GM19467 (cell line): ENCODE measurements at regions not wholly inside any gene's neighbourhood (a gene's known extent, or its start where the extent isn't known, plus 50 kb on each side); places are given as distances from the start of the nearest gene placed in this dataset.
"Not testable (repeated sequence)": the region's sequence is repeated elsewhere in the genome, so short reads cannot be mapped to it uniquely, and the experiment has no call there.

Experiments used
- ATAC-seq: cut with Tn5 transposase; IDR thresholded peaks from one replicate; pipeline ENCODE4 v1.9.1; 2021; ENCODE audit warnings: mild to moderate bottlenecking, moderate library complexity; ENCODE audit not compliant: unreplicated experiment

DNA sequence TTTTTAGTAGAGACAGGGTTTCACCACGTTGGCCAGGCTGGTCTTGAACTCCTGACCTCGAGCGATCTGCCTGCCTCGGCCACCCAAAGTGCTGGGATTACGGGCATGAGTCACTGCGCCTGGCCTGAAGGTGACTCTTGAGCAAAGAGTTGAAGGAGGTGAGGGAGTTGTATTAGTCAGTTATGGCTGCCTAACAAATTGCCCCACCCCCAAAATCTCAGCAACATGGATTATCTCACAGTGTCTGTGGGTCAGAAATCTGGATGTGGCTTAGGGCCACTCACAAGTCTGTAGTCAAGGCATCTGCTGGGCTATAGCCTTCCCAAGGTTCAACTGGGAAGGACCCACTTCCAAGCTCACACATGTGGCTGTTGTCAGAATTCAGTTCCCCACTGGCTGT, 52.8 kb upstream of the ADGRE5 start:
- no peak for ATAC-seq

DNA sequence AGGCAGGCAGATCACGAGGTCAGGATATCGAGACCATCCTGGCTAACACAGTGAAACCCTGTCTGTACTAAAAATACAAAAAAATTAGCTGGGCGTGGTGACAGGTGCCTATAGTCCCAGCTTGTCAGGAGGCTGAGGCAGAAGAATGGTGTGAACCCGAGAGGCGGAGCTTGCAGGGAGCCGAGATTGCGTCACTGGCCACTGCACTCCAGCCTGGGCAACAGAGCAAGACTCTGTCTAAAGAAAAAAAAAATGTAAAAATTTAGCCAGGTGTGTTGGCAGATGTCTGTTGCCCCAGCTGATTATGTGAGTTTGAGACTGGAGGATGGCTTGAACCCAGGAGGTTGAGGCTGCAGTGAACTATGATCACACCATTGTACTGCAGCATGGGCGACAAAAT, 54.2 kb upstream of the ADGRE5 start:
- ATAC-seq = not testable (repeated sequence)

DNA sequence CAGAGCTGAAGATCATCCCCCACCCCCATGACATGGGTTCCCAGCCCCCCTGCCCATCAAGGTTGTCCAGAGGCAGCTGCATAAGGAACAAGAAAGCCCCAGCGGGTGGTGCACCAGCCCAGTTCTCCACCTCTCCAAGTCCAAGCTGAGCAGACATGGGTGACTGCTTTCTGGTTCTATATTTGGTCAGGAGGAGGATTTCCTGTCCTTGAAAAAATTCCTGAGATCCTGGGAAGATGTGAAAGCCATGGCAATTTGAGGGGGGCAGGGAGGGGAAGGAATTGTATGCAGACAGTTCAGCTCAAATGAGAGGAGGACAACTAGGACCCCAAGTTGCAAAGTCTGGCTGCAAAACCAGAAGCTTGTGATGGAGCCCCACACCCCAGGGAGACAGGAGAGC, 55.4 kb upstream of the ADGRE5 start:
- ATAC-seq = no peak

- no peak for ATAC-seq
Measured at GRCh38 chr19:14325134-14325533, 56.1 kb upstream of the ADGRE5 start.

- no peak for ATAC-seq
Measured at GRCh38 chr19:14322889-14323463, 58.3 kb upstream of the ADGRE5 start.

GRCh38 chr19:14320253-14320652, 61.0 kb upstream of the ADGRE5 start:
- ATAC-seq = no peak

DNA sequence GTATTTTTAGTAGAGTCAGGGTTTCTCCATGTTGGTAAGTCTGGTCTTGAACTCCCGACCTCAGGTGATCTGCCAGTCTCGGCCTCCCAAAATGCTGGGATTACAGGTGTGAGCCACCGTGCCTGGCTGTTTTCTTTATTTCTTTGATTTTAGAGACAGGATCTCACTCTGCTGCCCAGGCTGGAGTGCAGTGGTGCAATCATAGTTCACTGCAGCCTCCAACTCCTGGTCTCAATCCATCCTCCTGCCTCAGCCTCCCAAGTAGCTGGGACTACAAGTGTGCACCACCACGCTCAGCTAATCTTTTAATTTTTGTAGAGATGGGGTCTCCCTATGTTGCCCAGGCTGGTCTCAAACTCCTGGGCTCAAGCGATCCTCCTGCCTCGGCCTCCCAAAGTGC, 61.5 kb upstream of the ADGRE5 start:
- not testable (repeated sequence) for ATAC-seq

DNA sequence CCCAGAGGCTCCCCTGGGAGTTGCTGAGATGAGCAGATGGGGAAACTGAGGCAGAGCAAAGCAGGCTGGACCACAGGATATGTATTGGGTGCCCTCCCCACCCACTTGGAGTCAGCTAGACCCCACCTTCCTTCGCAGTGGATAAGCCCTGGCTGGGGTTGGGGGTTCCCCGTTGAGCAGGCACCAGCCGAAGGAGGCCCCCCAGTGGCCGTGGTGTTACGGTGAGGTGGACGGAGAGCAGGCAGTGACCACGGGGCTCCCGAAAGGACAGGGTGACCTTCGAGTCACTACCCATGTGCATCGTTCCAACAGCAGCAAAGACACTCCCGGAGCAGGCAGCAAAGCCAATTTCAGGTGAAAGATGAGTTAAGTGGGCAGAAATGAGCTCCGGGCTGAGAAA, 62.4 kb upstream of the ADGRE5 start:
- no peak for ATAC-seq

DNA sequence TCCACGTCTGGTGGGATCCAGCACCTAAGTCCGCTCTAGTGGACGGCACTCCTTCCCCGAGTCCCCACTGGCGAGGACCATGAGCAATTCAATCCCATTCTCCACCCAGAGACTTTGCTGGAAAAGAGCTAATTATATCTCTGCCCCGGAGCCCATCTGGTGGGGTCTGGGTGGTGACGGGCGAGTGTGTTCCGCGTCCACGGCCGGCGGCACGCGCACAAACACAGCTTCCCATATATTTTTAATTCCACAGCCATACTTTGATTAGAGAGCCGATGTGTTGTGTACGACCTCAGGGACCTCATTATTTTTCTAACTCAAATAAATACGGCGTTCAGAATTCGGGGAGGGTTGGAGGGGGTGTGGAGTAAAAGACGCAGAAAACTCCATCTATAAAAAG, 64.1 kb upstream of the ADGRE5 start:
- no peak for ATAC-seq

- no peak for ATAC-seq
Measured at GRCh38 chr19:14315433-14315832, 65.8 kb upstream of the ADGRE5 start.

DNA sequence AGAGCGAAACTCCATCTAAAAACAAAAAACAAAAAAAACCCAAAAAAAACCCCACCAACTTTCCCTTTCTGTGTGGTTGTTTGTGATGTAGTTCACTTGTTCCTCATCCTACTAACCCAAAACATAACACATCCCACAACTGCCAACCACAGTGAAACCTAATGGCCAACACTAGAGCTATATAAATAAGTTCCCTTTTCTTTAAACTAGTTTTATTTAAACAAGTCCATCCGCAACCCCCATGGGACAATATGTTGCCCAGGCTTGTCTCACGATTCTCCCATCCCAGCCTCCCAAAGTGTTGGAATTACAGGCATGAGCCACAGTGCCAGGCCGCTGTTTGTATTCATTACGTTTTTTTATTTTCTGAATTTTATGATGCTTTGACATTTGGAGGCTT, 71.2 kb upstream of the ADGRE5 start:
- ATAC-seq = no peak

DNA sequence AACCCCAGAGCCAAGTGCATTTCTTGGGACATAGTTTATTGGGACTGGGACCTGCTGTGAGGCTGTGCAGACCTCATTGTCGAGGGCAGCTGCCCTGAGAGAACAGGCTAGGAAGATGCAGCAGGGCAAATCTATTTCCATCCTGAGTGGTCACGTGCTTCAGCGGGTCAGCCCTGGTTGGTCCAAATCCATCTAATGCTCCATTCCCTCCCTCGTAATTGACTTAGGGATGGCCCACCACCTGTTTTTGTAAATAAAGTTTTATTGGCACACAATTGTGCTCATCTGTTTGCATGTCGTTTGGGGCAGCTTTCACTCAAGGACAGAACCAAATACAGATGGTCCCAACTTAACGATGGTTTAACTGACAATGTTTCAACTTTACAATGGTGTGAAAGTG, 75.5 kb upstream of the ADGRE5 start:
- no peak for ATAC-seq

- no peak for ATAC-seq
Measured at GRCh38 chr19:14301150-14301549, 80.1 kb upstream of the ADGRE5 start.

DNA sequence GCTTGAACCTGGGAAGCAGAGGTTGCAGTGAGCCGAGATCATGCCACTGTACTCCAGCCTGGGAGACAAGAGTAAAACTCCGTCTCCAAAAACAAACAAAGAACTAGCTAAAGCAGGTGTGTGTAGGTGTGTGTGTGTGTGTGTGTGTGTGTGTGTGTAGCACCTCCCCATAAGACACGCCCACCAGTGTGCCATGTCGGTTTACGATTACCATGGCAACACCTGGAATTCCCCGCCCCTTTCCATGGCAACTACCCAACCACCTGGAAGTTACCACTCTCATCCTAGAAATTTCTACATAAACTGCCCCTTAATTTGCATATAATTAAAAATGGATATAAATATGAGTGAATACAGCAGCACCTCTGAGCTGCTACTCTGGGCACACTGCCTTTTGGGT, 80.9 kb upstream of the ADGRE5 start:
- no peak for ATAC-seq

DNA sequence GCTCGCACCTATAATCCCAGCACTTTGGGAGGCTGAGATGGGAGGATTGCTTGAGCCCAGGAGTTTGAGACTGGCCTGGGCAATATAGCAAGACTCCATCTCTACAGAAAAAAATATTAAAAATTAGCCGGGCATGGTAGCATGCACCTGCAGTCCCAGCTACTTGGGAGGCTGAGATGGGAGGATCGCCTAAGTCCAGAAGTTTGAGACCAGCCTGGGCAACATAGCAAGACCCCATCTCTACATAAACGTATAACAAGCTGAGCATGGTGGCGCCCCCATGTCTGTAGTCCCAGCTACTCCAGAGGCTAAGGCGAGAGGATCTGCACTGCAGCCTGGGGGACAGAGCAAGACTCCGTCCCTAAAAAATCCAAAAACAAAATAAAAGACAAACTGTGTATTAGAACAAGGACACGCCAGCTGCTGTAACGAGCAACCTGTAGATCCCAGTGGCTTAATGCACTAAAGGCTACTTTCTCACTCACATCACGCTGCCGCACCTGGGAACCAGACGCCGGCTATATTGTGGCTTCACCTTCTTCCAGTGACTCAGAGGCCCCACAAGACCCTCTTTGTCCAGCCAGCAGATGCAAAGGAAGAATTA, 81.9 kb upstream of the ADGRE5 start:
- ATAC-seq = not testable (repeated sequence)

- not testable (repeated sequence) for ATAC-seq
Measured at GRCh38 chr19:14297883-14298576, 83.2 kb upstream of the ADGRE5 start.

DNA sequence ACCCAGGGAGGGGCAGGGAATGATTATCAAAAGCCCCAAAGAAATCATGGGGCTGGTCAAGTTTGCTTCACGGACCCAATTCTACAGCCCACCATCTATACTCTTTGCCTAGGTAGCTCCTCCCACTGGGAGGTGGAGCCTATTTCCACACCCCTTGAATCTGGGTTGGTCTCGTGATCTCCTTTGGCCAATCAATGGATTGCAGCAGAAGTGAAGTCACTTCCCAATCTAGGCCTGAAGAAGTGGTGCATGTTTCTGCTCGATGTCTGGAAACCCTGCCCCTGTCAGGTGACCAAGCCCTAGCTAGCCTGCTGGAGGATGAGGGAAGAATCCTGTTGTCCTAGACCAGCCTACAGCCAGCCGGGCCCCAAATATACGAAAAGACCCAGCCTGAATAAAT, 86.3 kb upstream of the ADGRE5 start:
- not testable (repeated sequence) for ATAC-seq

DNA sequence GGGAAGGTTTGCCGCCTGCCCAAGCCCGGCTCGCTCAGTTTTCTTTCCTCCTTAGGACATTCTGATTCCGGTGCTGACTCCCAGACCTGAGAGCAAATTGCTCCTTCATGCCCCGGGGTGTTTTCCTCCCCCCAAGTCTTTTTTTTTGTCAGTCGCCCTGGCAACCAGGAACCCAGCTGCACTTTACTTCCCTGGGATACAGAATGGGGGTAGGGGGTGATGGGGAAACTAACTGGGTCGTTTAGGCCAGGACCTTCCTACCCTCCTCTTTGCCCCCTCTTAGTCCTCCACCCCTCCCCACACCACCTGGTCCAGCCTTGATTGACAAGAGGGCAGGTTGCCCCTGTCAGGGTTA, 87.5 kb upstream of the ADGRE5 start:
- ATAC-seq = not testable (repeated sequence)

- not testable (repeated sequence) for ATAC-seq
Measured at GRCh38 chr19:14293101-14293815, 87.3 kb upstream of the ADGRL1 start.

- not testable (repeated sequence) for ATAC-seq
Measured at GRCh38 chr19:14289810-14290209, 83.8 kb upstream of the ADGRL1 start.

DNA sequence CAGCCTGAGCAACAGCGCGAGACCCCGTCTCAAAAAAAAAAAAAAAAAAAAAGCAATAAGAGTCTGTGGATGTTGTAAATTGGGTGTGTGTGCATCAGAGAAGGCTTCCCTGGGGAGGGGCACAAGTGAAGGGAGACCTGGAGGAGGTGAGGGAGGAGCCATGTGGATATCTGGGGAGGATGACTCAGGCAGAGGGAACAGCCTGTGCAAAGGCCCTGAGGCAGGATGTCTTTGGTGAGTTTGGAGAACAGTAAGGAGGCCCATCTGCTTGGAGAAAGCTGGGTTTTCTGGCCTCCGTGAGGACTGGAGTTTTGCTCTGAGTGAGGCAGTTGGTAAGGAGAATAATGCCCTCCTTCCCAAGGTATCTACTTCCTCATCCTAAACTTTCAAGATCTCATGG, 81.9 kb upstream of the ADGRL1 start:
- not testable (repeated sequence) for ATAC-seq

- ATAC-seq = not testable (repeated sequence)
Measured at GRCh38 chr19:14286594-14286993, 80.6 kb upstream of the ADGRL1 start.
